Occipital lobe (tissue), 2 donors: ENCODE measurements at regions not wholly inside any gene's neighbourhood (a gene's known extent, or its start where the extent isn't known, plus 50 kb on each side); places are given as distances from the start of the nearest gene placed in this dataset. TPM values are rescaled to one million over a fixed set of nuclear protein-coding genes. Genes with fewer than 3 reads are reported as not detected.

Source experiments
- DNase-seq: peaks from one replicate; lab custom pipeline; 2025; lab: John Stamatoyannopoulos, UW
- small RNA-seq: library from RNA; depleted of rRNA; stranded (forward); fragments of <200 nt; gene quantifications from one replicate; pipeline ENCODE3, GENCODE V24; 2014

GRCh38 chrY:12555005-12555404 is 146.0 kb upstream of the USP9Y start:
- DNase-seq = no peak

GRCh38 chrY:12559007-12559406 is 142.0 kb upstream of the USP9Y start:
- DNase-seq = no peak

- DNase-seq = no peak
Measured at GRCh38 chrY:12576278-12576677, 124.8 kb upstream of the USP9Y start.

- DNase-seq = no peak
Measured at GRCh38 chrY:12593532-12594216, 107.4 kb upstream of the USP9Y start.

- DNase-seq = no peak
Measured at GRCh38 chrY:12598783-12599182, 102.2 kb upstream of the USP9Y start.

- DNase-seq = no peak
Measured at GRCh38 chrY:12605426-12605825, 95.6 kb upstream of the USP9Y start.

GRCh38 chrY:12610861-12611260 is 90.2 kb upstream of the USP9Y start:
- no peak for DNase-seq

GRCh38 chrY:12615733-12616446 is 85.1 kb upstream of the USP9Y start:
- DNase-seq = no peak

GRCh38 chrY:12621454-12622081 is 79.5 kb upstream of the USP9Y start:
- DNase-seq = no peak

GRCh38 chrY:12623204-12623603 is 77.8 kb upstream of the USP9Y start:
- DNase-seq = no peak

- DNase-seq = no peak
Measured at GRCh38 chrY:12642986-12643385, 58.0 kb upstream of the USP9Y start.

- DNase-seq = no peak
Measured at GRCh38 chrY:12643693-12644348, 57.2 kb upstream of the USP9Y start.

GRCh38 chrY:12651095-12651494 is 49.9 kb upstream of the USP9Y start:
- DNase-seq = no peak

Small RNA genes in the stretch of these regions (small RNA-seq; reads per million reads assigned to genes)
- gene RN7SL702P = not detected
